HCT116 (cell line): ENCODE measurements at regions not wholly inside any gene's neighbourhood (a gene's known extent, or its start where the extent isn't known, plus 50 kb on each side); places are given as distances from the start of the nearest gene placed in this dataset.

Experiments used
- ATAC-seq: fragments of 200-7000 bp; cut with Tn5 transposase; 2 replicates; pipeline ENCODE4 v1.9.1; 2020; ENCODE audit warnings: mild to moderate bottlenecking, moderate library complexity
- BruUV-seq: library from RNA; stranded (reverse); fragments of 400-500 nt; replicated peaks from 2 replicates; lab custom pipeline; 2021; lab: Mats Ljungman, UMichigan
- CTCF ChIA-PET: fragments of 300-600 bp; sonication (Branson Sonifier 250); formaldehyde crosslinking; loops from one replicate; lab custom pipeline; 2021; ENCODE audit warnings: antibody characterized with exemption; lab: Charles Lee
- POLR2A ChIA-PET: fragments of 300-600, 350-600 bp; sonication (Branson Sonifier 250); formaldehyde crosslinking; loops from one replicate; lab custom pipeline; 2021; ENCODE audit warnings: antibody characterized with exemption; lab: Charles Lee
- RAD21 ChIA-PET, 2 experiments: fragments of 300-600 bp; sonication (Branson Sonifier 250); formaldehyde crosslinking; loops; one replicate each; lab custom pipeline; 2023; ENCODE audit warnings: low total read pairs in 2 of 2; ENCODE audit not compliant: uncharacterized antibody in 2 of 2, unreplicated experiment in 2 of 2, low non-redundant PET in 1 of 2; lab: Charles Lee
- DNase-seq: peaks from one replicate; pipeline ENCODE4 v3.0.0-alpha.2; 2010; ENCODE audit warnings: low read depth, low spot score
- H2AFZ ChIP-seq: fragments of 200-600 bp; shearing (Covaris generic), sonication (generic); 2 replicates; pipeline ENCODE4 v1.6.1; 2017; ENCODE audit warnings: low read depth, mixed run types, mixed read lengths, antibody characterized with exemption, low read length; ENCODE audit not compliant: poor library complexity, severe bottlenecking
- H3K27ac ChIP-seq: 2 replicates; pipeline ENCODE4 v1.5.1; 2012; ENCODE audit warnings: low read depth, low read length
- H3K27me3 ChIP-seq: fragments of 200-600 bp; sonication (generic); 2 replicates; pipeline ENCODE4 v1.6.1; 2016; ENCODE audit warnings: mixed run types, low read length, mixed read lengths; ENCODE audit not compliant: insufficient read depth
- H3K36me3 ChIP-seq, 2 experiments: fragments of 200-500 bp in 1 of 2; fragments of 200-600 bp in 1 of 2; sonication (Bioruptor generic) in 1 of 2; sonication (generic) in 1 of 2; 2 replicates each; pipeline versions ENCODE4 v1.5.1 to v1.6.1; 2014 to 2016; ENCODE audit warnings: low read length in 2 of 2, inconsistent platforms in 1 of 2, mixed read lengths in 1 of 2, mixed run types in 1 of 2; ENCODE audit not compliant: insufficient read depth in 2 of 2, control insufficient read depth in 1 of 2
- H3K4me1 ChIP-seq, 2 experiments: fragments of 200-600 bp in 1 of 2; sonication (generic) in 1 of 2; 2 replicates each; pipeline versions ENCODE4 v1.5.1 to v1.6.1; 2012 to 2017; ENCODE audit warnings: low read length in 2 of 2, inconsistent platforms in 1 of 2, mild to moderate bottlenecking in 1 of 2, mixed read lengths in 1 of 2, mixed run types in 1 of 2, moderate library complexity in 1 of 2; ENCODE audit not compliant: insufficient read depth in 2 of 2, control insufficient read depth in 1 of 2
- H3K4me2 ChIP-seq: fragments of 200-600 bp; sonication (generic); 2 replicates; pipeline ENCODE4 v1.6.1; 2017; ENCODE audit warnings: mixed run types, low read length, mixed read lengths
- H3K4me3 ChIP-seq, 2 experiments: fragments of 200-600 bp in 1 of 2; sonication (generic) in 1 of 2; replicated peaks in 1 of 2; 2 replicates each; pipeline ENCODE4 v1.5.1; 2011 to 2016; ENCODE audit warnings: low read length in 2 of 2, control low read depth in 1 of 2, low read depth in 1 of 2, mild to moderate bottlenecking in 1 of 2, mixed read lengths in 1 of 2, mixed run types in 1 of 2
- H3K79me2 ChIP-seq: fragments of 200-600 bp; sonication (generic); 2 replicates; pipeline ENCODE4 v1.6.1; 2017; ENCODE audit warnings: mild to moderate bottlenecking, mixed run types, low read length, moderate library complexity, mixed read lengths; ENCODE audit not compliant: insufficient read depth
- H3K9ac ChIP-seq: fragments of 200-600 bp; sonication (generic); 2 replicates; pipeline ENCODE4 v1.6.1; 2016; ENCODE audit warnings: low read length, mixed read lengths
- H3K9me2 ChIP-seq: fragments of 200-600 bp; sonication (generic), shearing (Covaris generic); 2 replicates; pipeline ENCODE4 v1.6.1; 2017; ENCODE audit warnings: mixed run types, mild to moderate bottlenecking, moderate library complexity; ENCODE audit not compliant: insufficient read depth
- H3K9me3 ChIP-seq, 2 experiments: fragments of 200-500 bp in 1 of 2; fragments of 200-600 bp in 1 of 2; sonication (Bioruptor generic) in 1 of 2; sonication (generic) in 1 of 2; 2 replicates each; pipeline ENCODE4 v1.6.1; 2014 to 2017; ENCODE audit warnings: low read length in 2 of 2, mixed read lengths in 2 of 2, inconsistent platforms in 1 of 2, low read depth in 1 of 2, mild to moderate bottlenecking in 1 of 2, mixed run types in 1 of 2, moderate library complexity in 1 of 2; ENCODE audit not compliant: control insufficient read depth in 1 of 2, insufficient read depth in 1 of 2
- H4K20me1 ChIP-seq: fragments of 200-600 bp; sonication (generic), shearing (Covaris generic); 2 replicates; pipeline ENCODE4 v1.6.1; 2017; ENCODE audit warnings: mixed run types, mild to moderate bottlenecking, moderate library complexity; ENCODE audit not compliant: insufficient read depth
- CBX3 ChIP-seq: IDR thresholded peaks from 2 replicates; pipeline ENCODE4 v1.6.1; 2012; ENCODE audit warnings: low read depth
- EZH2phosphoT487 ChIP-seq: fragments of 200-600 bp; IDR thresholded peaks from 2 replicates; pipeline ENCODE4 v1.6.1; 2018; ENCODE audit warnings: antibody characterized with exemption, borderline replicate concordance
- JUND ChIP-seq: IDR thresholded peaks from 2 replicates; pipeline ENCODE4 v1.6.1; 2012
- MAX ChIP-seq: IDR thresholded peaks from 2 replicates; pipeline ENCODE4 v1.6.1; 2012
- POLR2A ChIP-seq: IDR thresholded peaks from 2 replicates; pipeline ENCODE4 v1.7.0; 2011; ENCODE audit warnings: borderline replicate concordance; ENCODE audit not compliant: insufficient read depth, insufficient read length; ENCODE audit errors: extremely low read depth
- RAD21 ChIP-seq: IDR thresholded peaks from 2 replicates; pipeline ENCODE4 v1.6.1; 2012; ENCODE audit warnings: low read depth, mild to moderate bottlenecking
- SIN3A ChIP-seq: IDR thresholded peaks from 2 replicates; pipeline ENCODE4 v1.6.1; 2012; ENCODE audit warnings: low read depth
- ZBTB33 ChIP-seq: IDR thresholded peaks from 2 replicates; pipeline ENCODE4 v1.6.1; 2011; ENCODE audit warnings: mild to moderate bottlenecking, low read length, moderate library complexity; ENCODE audit not compliant: insufficient replicate concordance; ENCODE audit errors: extremely low read depth
- ZFX ChIP-seq: fragments of 450-650 bp; IDR thresholded peaks from 2 replicates; pipeline ENCODE4 v1.6.1; 2017
- ZNF274 ChIP-seq: fragments of 200-500 bp; sonication (Bioruptor generic); IDR thresholded peaks from 2 replicates; pipeline ENCODE4 v1.6.1; 2014; ENCODE audit warnings: mild to moderate bottlenecking, low read depth, low read length, inconsistent platforms
- intact Hi-C: fragments of 100-400 bp; cut with micrococcal nuclease; formaldehyde crosslinking; loops from 2 replicates; pipeline ENCODE4 v1.10.0; 2022

GRCh38 chrX:25737540-25737939 lies 400.6 kb upstream of the MAGEB18 start:
- Histone ChIP-seq H3K4me3 (no peak overlapping the region), H4K20me1 (no peaks in the 10 kb centered on the region), H3K79me2 (no peaks in the 10 kb centered on the region), H3K4me1 (no peaks in the 10 kb centered on the region), H3K36me3 (no peaks in the 10 kb centered on the region), H3K9me2 (no peaks in the 10 kb centered on the region), H2AFZ (no peak overlapping the region), H3K27ac (no peak overlapping the region), H3K9me3 (no peaks in the 10 kb centered on the region), H3K4me2 (no peak overlapping the region), H3K27me3 (no peaks in the 10 kb centered on the region), H3K9ac (no peak overlapping the region)
- intact Hi-C loops = no loop called here
- ChIA-PET CTCF (no interaction called here), RAD21 (no interaction called here), POLR2A (no interaction called here)
- no peak for TF ChIP-seq EZH2phosphoT487
- TF ChIP-seq JUND = no peak
- DNase-seq (no peak), ATAC-seq (no peak)
- BruUV-seq = no TSS peak

GRCh38 chrX:25742334-25742733 lies 395.8 kb upstream of the MAGEB18 start:
- H3K36me3 ChIP-seq = no peaks in the 10 kb centered on the region
- ChIA-PET POLR2A (no interaction called here), CTCF (no interaction called here), RAD21 (no interaction called here)
- no peak overlapping the region for H3K9ac ChIP-seq
- DNase-seq (no peak), ATAC-seq (no peak)
- intact Hi-C loops = no loop called here
- TF ChIP-seq JUND = no peak
- TF ChIP-seq RAD21 = no peak
- no peaks in the 10 kb centered on the region for H3K4me1 ChIP-seq
- H3K27me3 ChIP-seq = no peaks in the 10 kb centered on the region
- no peaks in the 10 kb centered on the region for H3K9me2 ChIP-seq
- H2AFZ ChIP-seq = no peak overlapping the region
- no peak overlapping the region for H3K27ac ChIP-seq
- H3K4me3 ChIP-seq = no peak overlapping the region
- BruUV-seq = no TSS peak
- H3K9me3 ChIP-seq = no peaks in the 10 kb centered on the region
- H3K79me2 ChIP-seq = no peaks in the 10 kb centered on the region
- no peak overlapping the region for H3K4me2 ChIP-seq
- no peaks in the 10 kb centered on the region for H4K20me1 ChIP-seq

DNA sequence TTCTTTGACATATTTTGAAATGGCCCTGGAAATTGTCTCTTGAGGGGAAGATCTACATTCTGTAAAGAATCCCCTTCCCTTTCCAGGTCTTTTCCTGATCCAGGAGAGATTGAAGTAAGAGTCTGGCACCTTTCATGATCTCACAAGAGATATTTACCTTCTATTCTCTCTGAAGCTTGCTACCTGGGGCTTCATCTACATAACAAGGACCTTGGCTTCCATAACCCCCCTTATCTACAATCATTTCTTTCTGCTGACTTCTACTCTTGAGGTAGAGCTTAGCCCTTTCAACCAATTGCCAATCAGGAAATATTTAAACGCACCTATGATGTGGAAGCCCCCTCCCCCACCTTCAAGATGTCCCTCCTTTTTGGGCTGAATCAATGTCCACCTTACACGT lies 383.7 kb upstream of the MAGEB18 start:
- Histone ChIP-seq H3K27me3 (no peaks in the 10 kb centered on the region), H3K9ac (no peak overlapping the region), H3K9me3 (no peaks in the 10 kb centered on the region), H3K79me2 (no peaks in the 10 kb centered on the region), H3K4me3 (no peak overlapping the region), H3K4me1 (no peaks in the 10 kb centered on the region), H3K4me2 (no peak overlapping the region), H3K36me3 (no peaks in the 10 kb centered on the region), H3K27ac (no peak overlapping the region), H2AFZ (no peak overlapping the region), H3K9me2 (no peaks in the 10 kb centered on the region), H4K20me1 (no peaks in the 10 kb centered on the region)
- no TSS peak for BruUV-seq
- ChIA-PET CTCF (no interaction called here), POLR2A (no interaction called here), RAD21 (no interaction called here)
- ATAC-seq (no peak), DNase-seq (no peak)
- intact Hi-C loops = no loop called here
- TF ChIP-seq SIN3A (no peak), MAX (no peak), CBX3 (no peak), RAD21 (no peak), ZFX (no peak), ZBTB33 (no peak), EZH2phosphoT487 (no peak), ZNF274 (no peak), POLR2A (no peak)
